Heart right ventricle (tissue), 16 donors: ENCODE measurements at regions not wholly inside any gene's neighbourhood (a gene's known extent, or its start where the extent isn't known, plus 50 kb on each side); places are given as distances from the start of the nearest gene placed in this dataset.

Source experiments
- ATAC-seq, 8 donors: fragments of 200-7000 bp; cut with Tn5 transposase; one replicate each; pipeline ENCODE4 v1.9.1; 2020; ENCODE audit warnings: mild to moderate bottlenecking in 8 of 8, moderate library complexity in 8 of 8, moderate number of reproducible peaks in 1 of 8
- DNase-seq, 2 donors: peaks; one replicate each; pipeline ENCODE4 v3.0.0-alpha.2; 2020
- H3K27ac ChIP-seq, 10 donors: fragments of 200-600 bp; sonication (generic) in 2 of 10; one replicate each; pipeline versions ENCODE4 v1.5.0 to v1.8.0; 2020 to 2022; ENCODE audit warnings: mild to moderate bottlenecking in 3 of 10
- H3K27me3 ChIP-seq, 7 donors: fragments of 200-600 bp; one replicate each; pipeline ENCODE4 v1.8.0; 2021 to 2022; ENCODE audit warnings: mild to moderate bottlenecking in 2 of 7
- H3K36me3 ChIP-seq, 9 donors: fragments of 200-600 bp; sonication (generic) in 1 of 9; one replicate each; pipeline versions ENCODE4 v1.5.0 to v1.8.0; 2020 to 2022; ENCODE audit warnings: mild to moderate bottlenecking in 2 of 9
- H3K4me1 ChIP-seq, 9 donors: fragments of 200-600 bp; sonication (generic) in 1 of 9; one replicate each; pipeline versions ENCODE4 v1.5.0 to v1.8.0; 2020 to 2022; ENCODE audit warnings: mild to moderate bottlenecking in 4 of 9
- H3K4me3 ChIP-seq, 10 donors: fragments of 200-600 bp; sonication (generic) in 2 of 10; one replicate each; pipeline versions ENCODE4 v1.5.0 to v1.8.0; 2020 to 2022; ENCODE audit warnings: mild to moderate bottlenecking in 7 of 10, moderate library complexity in 2 of 10
- H3K9me3 ChIP-seq, 11 donors: fragments of 200-600 bp in 10 of 11; sonication (generic) in 2 of 11; one replicate each; pipeline versions ENCODE4 v1.5.0 to v1.8.0; 2013 to 2022; ENCODE audit warnings: mild to moderate bottlenecking in 2 of 11, control low read depth in 1 of 11, moderate library complexity in 1 of 11
- CTCF ChIP-seq, 9 donors: fragments of 200-600 bp; sonication (generic) in 2 of 9; IDR thresholded peaks; one replicate each; pipeline versions ENCODE4 v1.5.0 to v1.8.0; 2021 to 2022; ENCODE audit warnings: antibody characterized with exemption in 9 of 9, mild to moderate bottlenecking in 5 of 9, moderate library complexity in 1 of 9
- WGBS, 2 donors: extraction: QIAGEN DNeasy Blood & Tissue Kit; methylation state at CpG; one replicate each; pipeline ENCODE4 v1.1.7; 2013; ENCODE audit warnings: inconsistent platforms in 1 of 2; 5-methylcytosine and 5-hydroxymethylcytosine counted together
- intact Hi-C, 10 donors: fragments of 100-400 bp; cut with DNase I; formaldehyde crosslinking; loops; one replicate each; pipeline versions ENCODE4 v1.11.1 to v1.14.2; 2022
- donor health status: Arrhythmogenic right ventricular cardiomyopathy.
- donor health status: ischemic (EF 13 %, LVEDD 7.1; RV severe dilation, severe dysfunction).
- donor health status: healthy with polysubstance abuse.
- donor health status: DM: no; HTN: yes; CAD: no.
- donor health status: DM: no; HTN: no; CAD: no.
- donor health status: ischemic (EF 25% LVEDD 6.9; RV normal size, moderate dysfunction).
- donor health status: ischemic (EF 25% LVEDD 5.7; RV mildly dilated, moderate dysfunction).
- donor health status: healthy.
- donor health status: DM: yes; HTN: yes; CAD: no.
- donor health status: Ischemic cardiomyopathy.
- donor health status: ischemic (EF 35%, LVEDD 5.7; RV mildly dilated, moderate dysfunction).
- donor health status: nonischemic (EF 11% LVEDD 7.7; RV severe dilation, severe dysfunction).
- donor health status: DM: yes; HTN: yes; CAD: no.
- donor health status: PGD.
- donor health status: ischemic (EF 29% LVEDD 5.4; RV normal size, mild dysfunction).
- donor health status: nonischemic (EF 23%, LVEDD 6.1; RV moderate dilation, normal function).

GRCh38 chr6:115665310-115665709, 395.4 kb downstream of the FRK start:
- H3K27ac ChIP-seq, result no peak overlapping the region
- H3K36me3 ChIP-seq, result no peaks in the 10 kb centered on the region
- ATAC-seq (no peak), DNase-seq (no peak)
- H3K4me1 ChIP-seq, result no peaks in the 10 kb centered on the region
- no peaks in the 10 kb centered on the region for H3K9me3 ChIP-seq
- no peak for TF ChIP-seq CTCF (IDR thresholded peaks at IDR 0.05)
- intact Hi-C loops, result no loop called here
- no peak overlapping the region for H3K4me3 ChIP-seq
- H3K27me3 ChIP-seq, result no peaks in the 10 kb centered on the region
- WGBS, 2 donors, result 57 to 71% methylated on average over 3 of the region's 3 CpGs

- Histone ChIP-seq H3K4me1 (no peaks in the 10 kb centered on the region), H3K36me3 (no peaks in the 10 kb centered on the region), H3K9me3 (no peaks in the 10 kb centered on the region), H3K27ac (no peak overlapping the region), H3K27me3 (no peaks in the 10 kb centered on the region), H3K4me3 (no peak overlapping the region)
- WGBS, 2 donors, result 49 to 53% methylated on average over 3 of the region's 3 CpGs
- ATAC-seq (no peak), DNase-seq (no peak)
- no peak for TF ChIP-seq CTCF (IDR thresholded peaks at IDR 0.05)
- intact Hi-C loops, result no loop called here
Observed at GRCh38 chr6:115663681-115664080, 397.0 kb downstream of the FRK start.

- Histone ChIP-seq H3K27me3 (no peaks in the 10 kb centered on the region), H3K9me3 (peaks cover 0 to 13% (median 0%) of the 10 kb centered on the region in 11 donors), H3K36me3 (no peaks in the 10 kb centered on the region), H3K4me1 (no peaks in the 10 kb centered on the region), H3K27ac (no peak overlapping the region), H3K4me3 (no peak overlapping the region)
- ATAC-seq (no peak), DNase-seq (no peak)
- intact Hi-C loops, result no loop called here
- TF ChIP-seq CTCF (IDR thresholded peaks at IDR 0.05), result no peak
- 12 to 20% methylated on average over 2 of the region's 2 CpGs for WGBS, 2 donors
Observed at GRCh38 chr6:115643762-115644161, 416.9 kb downstream of the FRK start.

- no peak overlapping the region for H3K4me3 ChIP-seq
- no peaks in the 10 kb centered on the region for H3K9me3 ChIP-seq
- H3K27ac ChIP-seq, result no peak overlapping the region
- intact Hi-C loops, result no loop called here
- no peak for ATAC-seq
- no peaks in the 10 kb centered on the region for H3K36me3 ChIP-seq
- no peak for DNase-seq
- no peaks in the 10 kb centered on the region for H3K4me1 ChIP-seq
- no peak for TF ChIP-seq CTCF (IDR thresholded peaks at IDR 0.05)
- H3K27me3 ChIP-seq, result no peaks in the 10 kb centered on the region
Observed at GRCh38 chr6:115634887-115635286, 425.8 kb downstream of the FRK start.

GRCh38 chr6:115634131-115634530, 426.6 kb downstream of the FRK start:
- no peak for ATAC-seq
- Histone ChIP-seq H3K27ac (no peak overlapping the region), H3K36me3 (no peaks in the 10 kb centered on the region), H3K27me3 (no peaks in the 10 kb centered on the region), H3K4me3 (no peak overlapping the region), H3K9me3 (no peaks in the 10 kb centered on the region), H3K4me1 (no peaks in the 10 kb centered on the region)
- 60 to 70% methylated on average over 2 of the region's 2 CpGs for WGBS, 2 donors
- TF ChIP-seq CTCF (IDR thresholded peaks at IDR 0.05), result no peak
- intact Hi-C loops, result no loop called here
- no peak for DNase-seq
